ENCODE measurements at regions not wholly inside any gene's neighbourhood (a gene's known extent, or its start where the extent isn't known, plus 50 kb on each side); places are given as distances from the start of the nearest gene placed in this dataset.

DNA sequence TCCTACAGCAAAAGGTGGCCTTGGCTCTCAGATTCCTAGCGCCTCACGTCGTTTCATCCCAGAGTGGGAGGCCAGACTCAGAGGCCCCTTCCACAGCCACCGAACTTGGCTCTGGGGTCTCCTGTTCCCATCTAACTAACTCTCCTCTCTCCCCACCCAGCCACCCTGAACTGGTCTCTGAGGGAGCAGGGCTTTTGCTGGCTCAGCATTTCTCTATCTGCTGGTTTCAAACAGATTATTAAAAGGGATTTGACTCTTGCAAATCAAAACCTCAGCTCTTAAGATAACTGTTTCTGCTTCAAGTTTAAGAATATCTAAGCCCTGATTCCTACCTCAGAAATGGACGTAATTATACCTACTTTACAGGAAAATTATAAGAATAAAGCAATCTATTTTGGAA lies 91.0 kb upstream of the ATP1B1 start:
- no peak for TF ChIP-seq CTCF (optimal IDR thresholded peaks at IDR 0.05 in 1 of 3, IDR thresholded peaks at IDR 0.05 in 1 of 3, conservative IDR thresholded peaks at IDR 0.05 in 1 of 3; ENCODE audit: extremely low read depth in 1 of 3, insufficient read depth in 2 of 3, low read length in 3 of 3)
- no peak for TF ChIP-seq EZH2 (IDR thresholded peaks at IDR 0.05; ENCODE audit: low read length)

Data from keratinocyte (primary cell).